Medulla oblongata (tissue), 1 donor: ENCODE measurements at regions not wholly inside any gene's neighbourhood (a gene's known extent, or its start where the extent isn't known, plus 50 kb on each side); places are given as distances from the start of the nearest gene placed in this dataset.

Experiments
- DNase-seq: peaks from one replicate; pipeline ENCODE4 v3.0.0-alpha.2; 2015; ENCODE audit errors: extremely low spot score

DNA sequence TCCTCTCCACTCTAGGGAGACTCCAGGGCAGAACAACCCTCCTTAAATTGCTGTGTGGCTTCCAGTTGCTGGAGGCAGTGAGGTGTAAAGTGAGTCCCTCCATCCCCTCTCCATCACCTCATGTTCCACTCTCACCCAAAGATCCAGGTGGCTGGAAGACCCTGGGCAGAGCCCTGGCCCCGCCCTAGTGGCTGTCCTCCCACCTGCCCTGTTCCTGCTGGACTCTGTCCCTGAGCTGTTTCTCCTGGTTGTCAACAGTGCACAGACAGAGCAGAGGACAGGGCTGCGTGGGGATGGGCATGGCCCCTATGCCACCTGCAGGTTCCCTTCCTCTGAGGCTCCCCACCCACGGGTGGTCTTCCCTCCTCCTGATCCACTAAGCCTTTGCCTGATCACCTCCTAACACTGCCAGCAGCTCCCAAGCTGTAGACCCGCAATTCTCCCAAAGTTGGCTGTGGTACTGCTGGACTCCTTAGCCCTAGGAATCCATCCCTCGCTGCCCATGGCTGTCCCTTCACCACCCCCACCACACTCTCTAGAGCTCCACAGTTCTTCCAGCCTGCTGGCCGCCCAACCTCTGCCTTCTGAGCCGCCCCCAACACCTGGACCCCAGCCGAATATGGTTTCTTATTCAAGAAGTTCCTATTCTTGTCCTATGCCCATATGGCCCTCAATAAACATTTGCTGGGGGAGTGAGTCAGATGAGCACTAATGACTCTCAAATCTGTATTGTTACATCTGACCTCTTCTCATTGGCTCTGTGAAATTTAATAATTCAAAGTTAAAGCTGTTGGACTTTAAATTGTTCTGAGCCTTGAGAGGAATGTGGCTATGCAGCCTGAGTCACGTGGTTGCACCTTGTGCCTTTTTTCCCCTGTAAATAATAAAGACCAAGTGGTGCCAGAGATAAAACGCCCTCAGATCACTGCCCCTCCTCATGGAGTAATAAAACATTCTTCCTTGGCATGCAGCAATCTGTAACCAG lies 260.0 kb upstream of the HS6ST1 start:
- DNase-seq = no peak

DNA sequence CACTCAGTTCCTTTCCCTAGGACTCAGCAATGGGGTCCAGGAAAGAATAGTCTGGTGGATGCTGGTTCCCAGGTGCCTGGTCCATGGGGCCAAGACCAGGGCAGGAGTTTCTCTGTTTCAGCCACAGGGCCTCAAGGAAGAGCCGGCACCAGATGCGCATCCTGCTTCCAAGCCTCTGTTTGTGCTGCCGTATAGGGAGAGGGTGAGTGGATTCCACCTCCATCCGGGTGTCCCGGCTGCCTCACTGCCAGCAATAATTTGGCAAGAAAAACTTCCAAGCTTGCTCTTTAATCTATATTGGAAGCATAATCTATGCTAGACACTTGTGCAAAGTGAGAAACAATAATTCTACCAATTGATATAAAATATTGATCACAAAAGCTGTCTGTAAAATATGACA lies 261.2 kb upstream of the HS6ST1 start:
- DNase-seq = no peak

DNA sequence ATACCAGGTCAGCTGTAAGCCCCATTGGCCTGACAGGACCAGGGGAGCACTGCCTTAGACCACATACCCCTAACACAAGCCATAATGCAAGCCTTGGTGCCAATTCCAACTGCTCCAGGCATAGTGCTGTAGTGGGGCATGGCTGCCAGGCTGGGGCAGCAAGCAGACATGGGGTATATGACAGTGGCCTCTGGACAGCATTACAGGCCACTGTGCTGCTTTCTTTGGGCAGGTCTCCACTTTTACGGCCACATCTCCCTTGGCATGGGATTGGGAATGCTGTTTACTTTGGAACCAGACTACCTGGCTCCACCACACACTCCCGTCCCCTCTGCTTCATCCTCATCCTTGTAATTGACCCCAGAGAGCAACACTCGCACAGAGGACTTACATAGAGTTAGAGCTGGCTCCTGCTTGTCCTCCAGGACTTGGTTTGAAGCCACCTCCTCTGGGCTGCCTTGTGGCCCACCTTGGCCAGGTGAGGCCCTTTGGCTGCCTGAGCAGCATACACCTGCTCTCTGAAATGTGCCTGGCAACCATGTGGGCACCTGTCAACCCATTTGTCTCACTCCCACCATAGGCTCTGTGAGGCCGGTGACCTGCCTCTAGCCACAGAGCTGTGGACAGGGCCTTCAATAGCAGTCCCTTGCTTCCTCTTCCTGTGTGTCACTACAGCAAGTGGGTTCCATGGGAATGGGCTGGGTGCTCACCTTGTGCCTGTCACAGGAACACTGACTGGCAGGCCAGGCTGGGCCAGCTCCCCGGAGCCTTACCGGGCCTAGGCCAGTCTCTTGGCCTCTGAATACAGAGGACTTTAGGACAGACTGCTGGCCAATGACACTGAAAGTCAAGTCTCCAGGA lies 262.6 kb upstream of the HS6ST1 start:
- no peak for DNase-seq

DNA sequence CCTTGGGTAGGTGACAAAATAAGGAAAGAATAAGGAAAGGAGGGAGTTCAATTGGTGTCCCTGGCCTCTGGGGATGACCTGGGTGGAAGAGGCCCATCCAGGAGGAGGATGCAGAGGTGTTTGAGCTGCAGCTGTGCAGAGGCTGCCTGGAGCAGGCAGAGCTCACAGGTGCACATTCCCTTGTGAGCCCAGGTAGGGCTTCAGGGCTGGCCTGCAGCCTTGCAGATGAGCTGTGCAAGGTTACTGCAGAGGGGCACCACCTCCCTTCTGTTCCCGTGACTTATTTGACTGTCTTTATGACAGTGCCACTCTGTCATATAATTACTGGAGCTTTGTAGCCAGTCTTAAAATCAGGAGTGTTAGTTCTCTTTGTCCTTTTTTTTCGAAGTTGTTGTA lies 263.2 kb upstream of the HS6ST1 start:
- no peak for DNase-seq

DNA sequence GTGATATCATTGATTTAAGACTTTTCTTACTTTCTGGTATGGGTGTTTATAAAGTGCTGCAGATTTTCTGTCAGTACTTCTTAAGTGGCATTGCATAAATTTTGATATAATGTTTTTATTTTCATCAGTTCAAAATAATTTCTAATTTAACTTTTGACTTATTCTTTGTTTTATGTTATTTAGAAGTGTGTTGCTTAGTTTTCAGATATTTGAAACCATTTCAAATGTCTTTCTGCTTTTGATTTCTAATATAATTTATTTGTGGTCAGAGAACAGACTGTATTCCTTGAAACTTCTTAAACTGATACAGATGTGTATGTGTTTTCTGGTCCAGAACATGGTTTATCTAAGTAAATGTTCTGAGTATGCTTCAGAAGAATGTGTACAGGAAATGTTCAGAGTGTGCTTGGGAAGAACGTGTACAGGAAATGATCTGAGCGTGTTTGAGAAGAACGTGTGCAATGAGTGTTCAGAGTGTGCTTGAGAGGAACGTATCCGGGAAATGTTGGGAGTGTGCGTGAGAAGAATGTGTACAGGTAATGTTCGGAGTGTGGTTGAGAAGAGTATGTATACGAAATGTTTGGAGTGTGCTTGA lies 265.7 kb upstream of the HS6ST1 start:
- DNase-seq = no peak

DNA sequence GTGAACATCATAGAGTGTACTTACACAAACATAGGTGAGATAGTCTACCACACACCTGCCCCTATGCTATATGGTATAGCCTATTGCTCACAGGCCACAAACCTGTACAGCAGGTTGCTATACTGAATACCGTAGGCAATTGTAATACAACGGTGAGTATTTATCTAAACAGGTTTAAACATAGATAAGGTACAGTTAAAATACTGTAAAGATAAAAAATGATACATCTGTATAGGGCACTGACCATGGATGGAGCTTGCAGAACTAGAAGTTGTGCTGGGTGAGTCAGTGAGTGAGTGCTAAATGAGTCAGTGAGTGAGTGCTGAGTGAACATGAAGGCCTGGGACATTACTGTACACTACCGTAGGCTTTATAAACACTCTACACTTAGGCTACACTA lies 267.0 kb upstream of the HS6ST1 start:
- DNase-seq = no peak

DNA sequence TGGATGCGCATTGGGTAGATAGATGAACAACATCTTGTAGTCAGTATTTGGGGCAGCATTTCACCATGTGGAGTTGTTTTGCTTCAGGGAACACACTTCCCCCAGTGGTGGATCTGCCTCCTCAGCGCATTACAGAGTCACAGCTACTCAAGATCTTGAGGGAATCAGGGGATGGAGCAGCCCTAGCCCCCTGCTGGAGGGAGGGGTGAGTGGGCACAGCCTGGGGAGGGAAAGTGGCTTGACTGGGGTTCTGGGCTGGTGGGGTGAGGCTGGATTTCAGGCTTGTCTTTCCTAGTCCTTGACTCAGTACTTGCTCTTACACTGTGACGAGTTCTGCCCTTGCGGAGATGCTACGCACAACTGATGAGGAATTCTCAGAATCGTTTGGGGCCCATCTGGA lies 271.0 kb upstream of the HS6ST1 start:
- no peak for DNase-seq

DNA sequence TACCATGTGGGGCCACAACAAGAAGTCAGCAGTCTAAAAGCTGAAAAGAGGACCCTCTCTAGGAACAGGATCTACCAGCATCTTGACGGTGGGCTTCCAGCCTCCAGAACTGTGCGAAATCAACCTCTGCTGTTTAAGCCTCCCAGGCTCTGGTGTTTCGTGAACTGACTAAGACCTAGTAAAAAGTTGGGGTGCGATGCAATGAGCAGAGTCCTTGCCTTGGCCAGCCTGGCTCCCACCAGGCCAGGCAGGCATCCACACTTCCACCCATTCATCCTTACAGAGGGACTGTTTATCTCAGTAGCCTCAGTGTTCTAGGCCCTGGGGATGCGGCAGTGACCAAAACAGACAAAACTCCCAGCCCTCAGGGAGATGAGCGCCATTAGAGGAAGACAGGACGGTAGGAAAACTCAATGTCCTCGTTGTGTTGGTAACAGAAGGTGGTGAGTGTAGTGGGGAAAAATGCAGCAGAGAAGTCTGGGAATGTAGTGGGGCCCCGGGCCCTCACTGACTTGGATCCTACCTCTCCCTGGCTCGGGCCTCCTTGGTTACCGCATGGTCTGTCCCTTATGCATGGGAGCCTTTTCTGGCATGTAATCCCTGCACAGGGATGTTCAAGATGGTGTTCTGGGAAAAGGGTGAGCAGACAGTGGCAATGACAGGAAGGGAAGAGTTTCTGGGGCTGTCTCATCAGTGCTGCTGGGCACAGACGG lies 271.8 kb upstream of the HS6ST1 start:
- DNase-seq = no peak

DNA sequence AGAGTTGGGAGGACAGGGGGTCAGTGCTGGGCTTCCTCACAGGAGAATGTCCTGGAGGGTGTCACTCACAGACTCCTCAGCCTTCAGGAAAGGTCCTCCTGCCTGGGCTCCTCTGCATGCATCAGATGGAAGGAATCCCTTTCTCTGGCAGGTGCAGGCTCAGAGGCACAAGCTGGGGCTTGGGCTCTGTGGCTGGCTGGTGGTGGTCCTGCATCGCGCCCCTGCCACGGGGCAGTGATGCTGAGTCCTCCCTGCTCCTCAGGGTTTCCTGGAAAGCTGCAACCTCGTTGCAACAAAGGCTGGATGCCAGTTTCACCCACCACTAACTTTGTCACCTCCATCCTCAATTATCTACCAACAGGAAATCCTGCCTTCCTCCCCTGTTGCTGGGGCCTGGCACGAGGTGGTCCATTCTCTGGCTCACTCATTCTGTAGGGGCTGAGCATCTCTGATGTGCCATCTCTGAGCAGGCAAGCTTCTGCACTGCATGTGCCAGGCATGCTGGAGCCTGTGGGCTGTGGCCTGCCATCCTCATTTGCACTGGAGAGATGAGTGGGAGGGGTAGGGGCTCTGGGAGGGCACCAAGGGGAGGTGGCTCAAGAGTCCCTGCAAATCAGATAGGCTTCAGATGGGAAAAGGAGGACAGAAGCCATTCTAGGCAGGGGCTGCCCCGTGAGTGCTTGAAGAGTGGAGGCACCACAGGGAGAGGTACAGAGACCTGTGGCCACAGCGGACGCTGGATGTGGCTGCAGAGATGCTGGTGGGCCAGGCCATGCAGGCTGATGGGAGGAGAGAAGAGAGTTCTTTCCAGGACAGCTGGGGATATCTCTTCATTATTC lies 272.6 kb upstream of the HS6ST1 start:
- DNase-seq = no peak

DNA sequence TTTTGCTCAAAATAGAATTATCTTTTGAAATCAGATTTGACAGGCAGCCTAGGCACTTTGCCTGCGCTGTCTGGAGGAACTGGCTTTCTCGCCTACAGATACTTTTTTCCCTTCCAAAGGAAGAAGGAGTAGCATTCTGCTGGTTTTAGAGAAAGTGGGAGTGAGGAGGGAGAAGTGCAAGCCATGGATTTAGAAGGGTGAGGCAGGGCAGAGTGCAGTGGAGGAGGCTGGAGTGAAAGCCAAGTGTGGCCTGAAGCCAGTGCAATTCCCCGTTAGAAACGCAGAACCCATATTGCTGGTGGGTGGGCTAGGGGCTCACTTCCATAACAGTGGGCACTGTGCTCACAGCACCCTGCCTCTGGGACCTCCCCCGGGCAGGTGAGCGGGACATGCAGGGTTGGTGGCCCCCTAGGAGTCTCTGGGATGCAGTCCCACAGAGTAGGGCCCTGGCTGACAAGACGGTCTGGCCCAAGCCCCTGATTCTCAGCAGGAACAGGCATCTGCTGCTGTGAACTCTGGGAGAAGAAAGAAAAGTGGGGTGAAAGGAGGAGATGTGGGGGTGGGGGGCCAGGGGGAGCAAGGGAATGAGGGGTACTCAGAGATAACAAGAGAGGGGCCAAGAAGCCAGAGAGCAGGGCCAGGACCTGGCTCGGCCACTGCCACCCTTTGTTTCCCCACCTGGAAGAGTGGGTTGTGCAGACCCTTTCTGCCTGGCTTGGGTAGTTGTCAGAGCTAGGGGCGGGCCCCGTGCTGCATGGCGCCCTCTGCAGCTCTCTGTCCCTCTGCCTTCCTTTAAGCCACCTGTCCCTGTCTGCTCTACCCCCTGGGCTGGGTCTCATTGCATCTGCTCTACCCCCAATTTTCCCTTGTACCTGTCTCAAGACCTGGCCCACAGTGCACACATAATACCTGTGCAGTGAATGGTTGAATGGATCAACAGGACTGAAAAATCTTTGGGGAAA lies 273.5 kb upstream of the HS6ST1 start:
- DNase-seq = no peak

DNA sequence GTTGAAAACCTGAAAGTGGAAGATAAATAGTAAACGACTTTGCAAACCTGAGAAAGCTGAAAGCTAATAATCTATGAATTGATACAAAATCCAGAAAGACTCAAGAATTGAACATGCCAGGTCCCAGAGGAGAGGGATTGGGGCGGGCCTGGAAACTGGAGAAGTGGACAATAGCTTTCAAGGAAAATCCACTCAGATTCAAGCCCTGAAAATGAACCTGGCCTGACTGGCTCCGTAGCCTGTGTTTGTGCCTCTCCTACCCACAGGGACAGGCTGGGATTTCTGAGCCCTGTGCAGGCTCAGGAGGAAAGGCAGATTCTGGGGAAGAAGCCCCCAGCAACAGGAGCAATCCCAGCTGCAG lies 274.8 kb upstream of the HS6ST1 start:
- no peak for DNase-seq

DNA sequence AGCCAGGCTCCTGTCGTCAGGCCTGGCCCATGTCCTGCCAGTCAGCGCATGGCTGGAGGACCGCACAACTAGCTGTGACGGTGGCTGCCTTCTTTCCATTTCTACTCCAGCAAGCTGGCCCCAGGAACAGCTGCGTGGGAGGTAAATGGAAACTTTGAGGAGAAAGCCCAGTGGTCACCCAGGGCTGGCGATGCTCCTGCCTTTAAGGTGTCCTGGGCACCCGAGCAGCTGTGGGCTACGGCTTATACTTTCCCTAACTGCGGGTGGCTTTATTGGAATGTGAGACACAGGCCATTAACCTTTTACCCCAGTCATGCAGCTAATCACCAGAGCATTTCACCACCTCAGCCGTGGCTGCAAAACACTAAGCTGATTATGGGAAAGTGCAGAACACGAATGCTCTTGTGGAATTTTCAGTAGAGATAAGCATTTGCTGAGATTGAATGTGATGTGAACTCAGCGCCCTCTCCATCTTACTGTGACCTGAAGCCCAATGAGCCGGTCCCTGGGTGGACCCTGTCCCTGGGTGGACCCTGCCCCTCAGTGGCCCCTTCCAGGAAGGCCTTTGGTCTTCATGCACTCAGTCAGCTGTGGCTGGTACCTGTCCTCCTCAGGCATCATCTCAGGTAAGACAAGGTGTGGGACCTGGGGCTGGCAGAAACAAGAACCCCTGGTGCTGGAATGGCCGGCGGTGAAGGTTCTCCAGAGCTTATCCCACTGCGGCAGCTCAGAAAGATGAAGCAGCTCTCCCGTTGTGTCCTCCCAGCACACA lies 275.4 kb upstream of the HS6ST1 start:
- no peak for DNase-seq

DNA sequence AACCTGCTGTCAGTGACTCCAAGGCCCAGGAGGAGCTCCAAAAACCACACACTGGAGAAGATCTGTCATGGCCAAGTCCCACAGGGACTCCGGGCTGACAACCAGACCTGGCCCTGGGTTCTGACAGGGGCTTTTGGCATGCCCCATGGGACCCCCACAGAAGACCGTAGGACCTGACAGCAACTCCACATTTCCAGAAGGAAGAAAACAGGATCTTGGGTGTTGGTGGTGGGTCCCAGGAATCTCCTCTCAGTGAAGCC lies 275.9 kb upstream of the HS6ST1 start:
- DNase-seq = no peak

DNA sequence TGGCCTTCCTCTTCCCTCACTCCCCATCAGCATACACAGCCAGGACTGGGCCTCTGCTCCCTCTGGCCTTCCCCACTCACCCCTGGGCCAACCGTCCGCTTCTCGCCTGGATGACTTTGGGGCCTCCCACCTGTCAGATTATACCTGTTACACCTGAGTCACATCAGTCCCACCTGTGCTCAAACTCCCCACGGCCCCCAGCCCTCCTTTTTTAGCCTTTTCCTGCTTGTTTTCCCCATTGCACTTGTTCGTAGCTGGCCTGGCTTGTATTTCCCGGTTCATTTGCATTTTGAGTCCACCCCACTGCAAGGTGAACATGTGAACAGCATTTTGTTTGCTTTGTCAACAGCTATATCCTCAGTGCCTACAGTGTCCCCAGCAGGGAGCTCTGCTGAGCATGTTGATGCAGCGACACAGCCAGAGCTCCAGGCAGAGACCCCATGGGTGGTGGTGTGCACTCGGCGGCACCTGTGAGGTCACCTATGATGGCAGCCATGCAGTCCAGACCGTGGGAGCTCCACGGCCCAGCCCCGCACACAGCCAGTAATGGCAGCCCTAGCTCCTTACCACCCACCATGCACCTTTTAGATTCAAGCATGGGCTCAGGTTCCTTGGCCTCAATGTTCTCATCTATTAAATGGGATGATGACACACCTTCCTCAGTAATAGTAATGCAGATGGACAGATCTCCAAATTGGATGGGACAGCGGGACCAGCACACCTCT lies 276.4 kb upstream of the HS6ST1 start:
- DNase-seq = no peak

DNA sequence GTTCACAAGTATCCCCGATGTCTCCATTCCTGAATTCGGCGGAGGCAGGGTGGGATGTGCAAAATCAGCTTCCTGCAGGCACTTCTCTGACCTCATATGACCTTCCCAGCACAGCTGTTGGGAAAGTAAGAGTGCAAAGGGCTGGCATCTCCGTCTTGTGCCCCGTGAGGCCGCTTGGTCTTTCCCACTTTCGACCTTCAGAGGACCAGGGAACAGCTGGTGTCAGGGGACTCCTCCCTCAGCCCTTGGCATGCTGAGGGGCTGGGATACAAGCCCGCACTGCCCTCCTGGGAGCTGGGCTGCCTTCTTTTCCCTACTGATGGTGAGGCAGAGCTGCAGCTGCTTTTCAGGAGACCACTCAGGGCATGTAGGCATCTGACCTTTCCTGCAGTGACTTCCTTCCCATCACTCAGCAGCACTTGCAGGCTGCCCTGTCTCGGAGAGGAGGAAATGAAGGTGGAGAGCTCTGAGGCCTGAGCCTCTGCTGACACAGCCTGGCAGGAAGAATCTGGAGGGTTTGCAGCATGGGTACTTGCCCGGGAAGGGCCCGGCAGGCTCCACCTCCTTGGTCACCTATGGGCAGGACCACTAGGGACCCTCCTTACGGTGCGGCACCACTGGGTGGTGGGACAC lies 277.2 kb upstream of the HS6ST1 start:
- no peak for DNase-seq

DNA sequence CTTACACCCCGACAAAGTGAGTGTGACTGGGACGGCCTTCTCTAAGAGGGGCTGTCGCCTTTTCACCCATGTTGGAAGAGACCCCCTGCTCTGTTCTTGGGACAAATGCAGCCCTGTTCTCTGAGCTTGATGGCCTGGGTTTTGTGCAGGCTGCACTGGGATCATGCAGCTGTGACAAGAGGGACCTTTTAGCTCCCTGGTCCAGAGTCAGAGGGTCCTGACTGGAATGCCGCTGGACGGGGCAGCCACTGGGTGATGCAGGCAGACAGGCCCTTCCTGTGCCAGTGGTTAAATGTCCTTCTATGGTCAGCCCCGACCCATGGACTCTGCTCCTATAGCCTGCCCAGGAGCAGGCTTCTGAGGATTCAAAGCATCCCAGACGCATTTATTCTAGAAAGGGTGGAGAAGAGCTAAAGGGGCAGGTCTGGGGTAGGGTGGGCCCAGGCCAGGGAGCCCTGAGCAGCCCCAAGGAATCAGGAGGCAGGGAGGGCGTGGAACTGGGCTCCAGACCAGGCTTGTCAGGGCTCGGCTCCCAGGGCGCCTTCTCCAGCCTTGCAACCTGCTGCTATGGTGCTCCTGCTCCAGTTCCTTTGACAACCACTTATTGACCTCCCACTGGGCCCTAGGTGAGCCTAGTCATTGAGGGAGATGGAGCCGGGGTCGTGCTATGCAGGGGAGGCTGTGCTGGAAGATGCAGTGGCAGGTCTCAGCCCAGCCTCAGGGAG lies 277.9 kb upstream of the HS6ST1 start:
- no peak for DNase-seq

DNA sequence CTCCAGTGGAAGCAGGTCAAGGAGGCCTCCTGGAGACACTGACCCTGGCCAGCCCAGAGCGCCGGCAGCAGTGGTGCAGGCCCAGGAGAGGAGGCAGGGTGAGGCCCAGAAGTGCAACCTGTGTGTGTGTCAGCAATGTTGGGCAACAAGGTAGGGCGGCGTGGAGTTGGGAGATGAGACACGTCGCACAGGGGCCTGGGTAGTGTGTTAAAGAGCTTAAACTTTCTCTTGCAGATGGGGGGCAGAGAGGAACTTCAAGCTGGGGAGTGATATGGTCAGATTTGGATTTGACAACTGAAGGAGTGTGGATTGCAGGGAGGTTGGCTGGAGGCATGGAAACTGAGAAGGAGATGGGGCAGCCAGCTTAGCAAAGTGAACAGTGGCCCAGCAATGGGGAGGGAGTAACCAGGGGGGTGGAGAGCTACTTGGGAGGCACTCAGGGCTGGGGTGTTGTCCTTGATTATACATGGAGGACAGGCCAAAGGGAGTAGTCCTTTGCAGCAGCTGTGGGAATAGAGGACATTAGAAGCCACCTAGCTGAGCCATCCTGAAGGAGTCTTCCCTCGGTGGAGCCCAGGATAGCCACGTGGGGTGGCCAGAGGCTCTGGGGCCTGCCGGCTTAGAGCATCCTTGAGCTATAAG lies 278.6 kb upstream of the HS6ST1 start:
- DNase-seq = no peak
